ENCODE measurements at regions not wholly inside any gene's neighbourhood (a gene's known extent, or its start where the extent isn't known, plus 50 kb on each side); places are given as distances from the start of the nearest gene placed in this dataset.
"Not testable (repeated sequence)": the region's sequence is repeated elsewhere in the genome, so short reads cannot be mapped to it uniquely, and the experiment has no call there.

DNA sequence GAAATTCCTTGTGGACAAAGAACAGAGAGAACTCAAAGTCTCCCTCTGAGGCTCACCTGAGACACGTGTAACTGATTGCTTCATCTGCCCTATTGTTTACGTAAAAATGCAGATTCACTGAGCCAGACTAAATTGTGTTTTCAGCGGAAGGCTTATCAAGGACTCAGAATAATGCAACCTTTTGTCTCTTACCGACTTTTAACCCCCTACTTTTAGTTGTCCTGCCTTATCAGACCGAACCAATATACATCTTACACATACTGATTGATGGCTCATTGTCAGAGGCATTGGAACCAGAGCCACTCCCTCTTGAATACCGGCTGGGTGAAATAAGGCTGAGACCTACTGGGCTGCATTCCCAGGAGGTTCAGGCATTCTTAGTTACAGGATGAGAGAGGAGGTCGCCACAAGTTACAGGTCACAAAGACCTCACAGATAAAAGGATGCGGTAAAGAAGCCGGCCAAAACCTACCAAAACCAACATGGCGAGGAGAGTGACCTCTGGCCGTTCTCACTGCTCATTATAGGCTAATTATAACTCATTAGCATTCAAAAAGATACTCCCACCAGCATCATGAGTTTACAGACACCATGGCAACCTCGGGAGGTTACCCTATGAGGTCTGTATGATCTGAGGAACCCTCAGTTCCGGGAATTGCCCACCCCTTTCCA is 95.5 kb upstream of the ZNF184 start:
- Mint-ChIP-seq H3K27ac (no peak overlapping the region), H3K4me1 (no peaks in the 10 kb centered on the region), H3K36me3 (no peaks in the 10 kb centered on the region), H3K9me3 (no peaks in the 10 kb centered on the region), H3K4me3 (no peak overlapping the region)
- no peak for DNase-seq (ENCODE audit: low spot score in 2 of 2)
- no peak for ATAC-seq

DNA sequence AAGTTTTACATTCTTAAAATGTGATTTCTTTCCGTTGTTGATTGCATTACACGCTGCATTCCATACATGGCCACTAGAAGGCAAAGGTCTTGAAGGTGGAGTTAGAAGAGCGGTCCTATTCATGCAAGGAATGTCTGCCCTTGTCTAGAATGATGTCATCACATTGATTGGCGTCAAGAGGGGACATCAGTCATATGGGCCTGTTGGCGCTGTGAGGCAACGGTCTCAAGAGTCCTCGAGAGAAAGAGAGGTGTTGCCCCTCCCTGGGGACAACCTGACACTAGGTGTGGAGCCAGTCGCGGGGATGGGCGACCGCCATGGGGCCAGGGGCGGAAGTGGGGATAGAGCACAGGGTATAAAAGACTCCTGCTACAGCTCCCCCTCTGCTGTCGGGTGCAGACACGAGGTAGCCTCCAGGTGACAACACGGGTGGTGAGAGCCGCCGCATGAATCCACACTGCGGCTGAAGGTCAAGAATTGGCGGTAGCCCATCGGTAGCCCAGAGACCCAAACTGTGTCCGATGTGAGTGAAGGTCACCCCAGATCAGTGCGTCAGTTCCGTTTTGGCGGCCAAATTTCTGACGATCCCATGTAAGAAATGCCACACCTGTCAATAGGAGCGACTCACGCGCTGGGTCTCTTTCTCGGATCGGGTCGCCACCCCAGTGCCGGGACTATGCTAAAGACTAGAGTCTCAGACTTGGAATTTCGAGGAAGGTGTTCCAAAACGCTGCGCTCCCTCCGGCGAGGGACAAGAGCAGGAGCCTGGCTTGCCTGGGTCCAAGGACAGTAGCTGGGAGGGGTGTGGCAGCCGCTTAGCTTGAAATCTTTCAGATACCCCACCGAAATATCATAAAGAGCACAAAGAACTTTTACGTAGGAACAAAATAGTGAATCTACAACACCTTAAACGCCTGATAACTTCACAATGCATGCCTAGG is 93.2 kb upstream of the ZNF184 start:
- DNase-seq (ENCODE audit: low spot score in 2 of 2), result no peak
- Mint-ChIP-seq H3K4me1 (peaks cover 5% of the 10 kb centered on the region), H3K9me3 (no peaks in the 10 kb centered on the region), H3K27ac (no peak overlapping the region), H3K36me3 (no peaks in the 10 kb centered on the region), H3K4me3 (no peak overlapping the region)
- peak; percentile 43 for ATAC-seq

DNA sequence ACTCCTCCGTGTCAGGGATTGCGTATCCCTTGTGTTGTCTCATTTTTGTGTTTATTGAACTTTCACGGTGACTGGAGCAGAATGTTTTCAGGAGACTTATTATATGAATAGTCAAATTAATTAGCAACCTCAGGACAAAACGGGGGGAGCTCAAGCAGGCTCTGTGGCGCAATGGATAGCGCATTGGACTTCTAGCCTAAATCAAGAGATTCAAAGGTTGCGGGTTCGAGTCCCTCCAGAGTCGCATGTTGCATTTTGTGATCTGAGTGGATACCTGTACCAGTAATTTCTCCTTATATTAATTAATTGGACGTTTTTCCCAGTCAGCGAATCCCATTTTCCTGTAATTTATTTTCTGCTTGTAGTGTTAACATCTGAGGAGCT is 89.1 kb upstream of the ZNF184 start:
- no peak overlapping the region for H3K4me3 Mint-ChIP-seq

DNA sequence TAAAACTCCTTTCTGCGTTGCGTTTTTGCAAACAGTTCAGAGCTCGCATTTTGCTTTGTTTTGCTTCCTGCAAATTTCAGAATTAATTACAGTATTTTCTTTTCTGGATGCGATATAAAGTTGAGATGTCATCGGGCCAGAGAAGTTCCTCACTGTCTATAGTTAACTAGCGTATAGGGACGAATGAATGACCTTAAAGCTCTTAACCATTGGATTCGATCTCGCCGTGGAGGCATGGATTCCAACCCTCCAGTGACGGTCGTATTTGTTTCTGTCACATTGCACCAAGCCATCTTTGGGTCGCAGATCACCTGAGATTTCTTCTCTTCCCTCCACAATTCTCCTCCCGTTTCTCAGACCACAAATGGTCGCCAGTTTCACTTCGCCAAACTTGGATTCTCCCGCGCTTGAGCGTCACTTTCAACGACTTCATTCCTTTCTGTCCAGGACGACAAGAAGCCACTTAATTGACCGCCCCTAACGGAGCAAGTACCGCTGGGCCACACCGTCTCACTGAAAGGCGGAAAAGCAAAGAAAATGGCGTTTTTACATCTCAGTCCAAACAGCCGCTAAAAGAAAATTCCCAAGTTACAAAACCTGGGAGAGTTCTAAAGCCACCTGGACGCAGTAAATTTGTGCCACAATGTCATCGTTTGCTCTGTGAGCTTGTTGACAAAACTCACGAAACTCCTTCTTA is 85.3 kb upstream of the ZNF184 start:
- H3K4me3 Mint-ChIP-seq, result no peak overlapping the region
- H3K36me3 Mint-ChIP-seq, result peaks cover 5% of the 10 kb centered on the region
- no peak for DNase-seq (ENCODE audit: low spot score in 2 of 2)
- H3K27ac Mint-ChIP-seq, result no peak overlapping the region
- peaks cover 20% of the 10 kb centered on the region for H3K4me1 Mint-ChIP-seq
- no peak for ATAC-seq
- H3K9me3 Mint-ChIP-seq, result no peaks in the 10 kb centered on the region

More for the DNA sequence above, 89.1 kb upstream of the ZNF184 start:
- DNase-seq (ENCODE audit: low spot score in 2 of 2), result no peak
- H3K4me1 Mint-ChIP-seq, result peaks cover 11% of the 10 kb centered on the region
- H3K36me3 Mint-ChIP-seq, result no peaks in the 10 kb centered on the region
- no peak for ATAC-seq
- no peaks in the 10 kb centered on the region for H3K9me3 Mint-ChIP-seq
- no peak overlapping the region for H3K27ac Mint-ChIP-seq

DNA sequence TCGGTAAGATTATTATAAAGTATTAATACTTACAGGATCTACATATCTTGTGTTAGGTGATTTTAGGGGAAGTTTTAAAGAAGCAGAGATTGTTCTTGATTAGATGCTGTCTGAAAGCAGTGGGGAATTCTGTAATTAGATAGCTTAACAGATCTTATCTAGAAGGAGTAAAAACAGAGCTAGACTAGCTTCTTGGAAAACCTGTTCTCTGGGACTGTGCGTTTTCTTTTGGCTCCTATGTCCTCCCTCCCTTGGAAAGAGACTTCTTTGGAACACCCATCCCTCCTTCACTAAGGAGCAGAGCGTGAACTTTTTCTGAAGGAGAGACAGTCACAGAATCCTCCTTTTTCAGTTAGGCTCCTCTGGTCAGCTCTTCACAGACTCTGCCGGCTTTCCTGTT is 83.5 kb upstream of the ZNF184 start:
- Mint-ChIP-seq H3K36me3 (peaks cover 13% of the 10 kb centered on the region), H3K4me3 (no peak overlapping the region), H3K9me3 (no peaks in the 10 kb centered on the region), H3K27ac (no peak overlapping the region), H3K4me1 (peaks cover 21% of the 10 kb centered on the region)
- ATAC-seq, result no peak
- DNase-seq (ENCODE audit: low spot score in 2 of 2), result no peak

DNA sequence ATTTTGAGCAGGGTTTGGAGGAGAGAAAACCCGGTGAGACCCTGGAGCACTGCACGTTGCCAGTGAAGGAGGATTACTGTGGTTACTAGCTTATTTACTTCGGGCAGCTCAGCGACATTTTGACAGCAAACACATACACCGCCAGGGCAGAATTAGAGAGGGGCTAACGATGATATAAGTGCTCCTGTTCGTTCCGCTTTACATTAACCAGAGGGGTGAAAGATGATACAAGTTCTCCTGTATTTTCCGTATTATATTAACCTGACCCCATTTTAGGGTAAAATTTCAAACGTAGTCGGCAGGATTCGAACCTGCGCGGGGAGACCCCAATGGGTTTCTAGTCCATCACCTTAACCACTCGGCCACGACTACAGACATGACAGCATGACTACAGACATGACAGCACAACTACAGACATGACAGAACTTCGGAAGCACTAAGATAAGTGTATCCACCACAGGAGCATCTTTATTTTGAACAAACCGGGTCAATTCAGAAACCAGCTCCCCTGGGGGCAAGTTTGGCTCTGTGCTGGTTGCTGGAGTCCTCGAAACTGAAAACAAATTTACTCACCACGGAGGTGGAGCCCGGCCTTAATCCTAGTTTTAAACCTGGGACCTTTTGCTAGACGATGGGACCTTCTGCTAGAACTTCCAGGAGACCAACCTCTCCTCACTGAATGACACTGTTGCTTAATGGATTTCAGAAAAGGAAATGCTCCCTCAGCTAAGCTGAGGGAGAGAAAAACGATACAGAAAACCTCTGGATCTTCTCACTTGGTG is 80.4 kb upstream of the ZNF184 start:
- peaks cover 16% of the 10 kb centered on the region for H3K4me1 Mint-ChIP-seq
- ATAC-seq, result peak; percentile 94
- H3K4me3 Mint-ChIP-seq, result peak overlapping the region; percentile 20
- H3K36me3 Mint-ChIP-seq, result peaks cover 14% of the 10 kb centered on the region
- DNase-seq (ENCODE audit: low spot score in 2 of 2), result peak in 1 of 2 donors; percentile 81
- H3K9me3 Mint-ChIP-seq, result no peaks in the 10 kb centered on the region
- H3K27ac Mint-ChIP-seq, result peak overlapping the region; percentile 84

DNA sequence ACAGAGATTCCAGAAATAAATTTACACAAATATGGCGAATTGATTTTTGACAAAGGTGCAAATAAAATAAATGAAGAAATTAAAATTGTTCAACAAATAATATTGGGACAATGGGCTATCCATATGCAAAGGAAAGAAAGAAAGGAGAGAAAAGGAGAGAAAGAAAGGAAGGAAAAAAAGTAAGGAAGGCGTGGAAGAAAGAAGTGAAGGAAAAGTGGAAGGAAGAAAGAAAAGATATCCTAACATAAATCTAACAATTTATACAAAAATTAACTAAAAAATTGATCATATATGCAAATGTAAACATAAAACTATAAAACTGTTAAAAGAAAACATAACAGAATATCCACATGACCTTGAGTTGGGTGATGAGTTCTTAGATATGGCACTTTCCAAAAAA is 78.7 kb upstream of the ZNF184 start:
- Mint-ChIP-seq H3K36me3 (peaks cover 23% of the 10 kb centered on the region), H3K27ac (no peak overlapping the region), H3K4me3 (no peak overlapping the region), H3K9me3 (no peaks in the 10 kb centered on the region), H3K4me1 (peaks cover 12% of the 10 kb centered on the region)
- no peak for ATAC-seq
- DNase-seq (ENCODE audit: low spot score in 2 of 2), result no peak

DNA sequence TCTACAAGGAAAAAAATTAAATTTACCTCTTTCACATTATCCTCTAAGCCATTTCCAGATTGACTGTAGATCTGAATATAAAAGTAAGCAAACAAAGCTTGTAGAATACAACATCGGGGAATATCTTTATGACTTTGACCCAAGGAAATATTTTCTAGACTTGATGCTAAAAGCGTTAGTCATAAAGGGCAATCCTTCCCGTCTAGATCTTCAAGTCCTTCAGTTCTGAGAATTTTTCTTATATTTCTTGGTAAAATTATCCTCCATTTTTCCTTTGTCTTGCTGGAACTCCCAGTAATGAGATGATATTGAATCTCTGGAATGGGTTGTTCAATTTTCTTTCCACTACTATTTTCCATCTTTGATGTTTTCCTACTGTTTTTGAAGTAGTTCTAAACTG is 77.8 kb upstream of the ZNF184 start:
- Mint-ChIP-seq H3K4me3 (no peak overlapping the region), H3K36me3 (peaks cover 28% of the 10 kb centered on the region), H3K4me1 (peaks cover 15% of the 10 kb centered on the region), H3K27ac (no peak overlapping the region), H3K9me3 (no peaks in the 10 kb centered on the region)
- ATAC-seq (no peak), DNase-seq (ENCODE audit: low spot score in 2 of 2) (no peak)

DNA sequence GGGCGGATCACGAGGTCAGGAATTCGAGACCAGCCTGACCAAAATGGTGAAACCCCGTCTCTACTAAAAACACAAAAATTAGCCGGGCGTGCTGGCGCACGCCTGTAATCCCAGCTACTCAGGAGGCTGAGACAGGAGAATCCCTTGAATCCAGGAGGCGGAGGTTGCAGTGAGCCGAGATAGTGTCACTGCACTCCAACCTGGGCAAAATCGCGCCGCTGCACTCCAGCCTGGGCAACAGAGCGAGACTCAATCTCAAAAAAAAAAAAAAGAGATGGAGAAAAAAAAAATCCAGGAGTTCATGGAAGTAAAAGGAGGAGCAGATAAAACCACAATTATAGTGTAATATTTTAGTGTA is 76.3 kb upstream of the ZNF184 start:
- not testable (repeated sequence) for H3K9me3 Mint-ChIP-seq; ATAC-seq; DNase-seq (ENCODE audit: low spot score in 2 of 2); H3K27ac Mint-ChIP-seq; H3K4me3 Mint-ChIP-seq
- Mint-ChIP-seq H3K4me1 (peaks cover 28% of the 10 kb centered on the region), H3K36me3 (peaks cover 39% of the 10 kb centered on the region)

DNA sequence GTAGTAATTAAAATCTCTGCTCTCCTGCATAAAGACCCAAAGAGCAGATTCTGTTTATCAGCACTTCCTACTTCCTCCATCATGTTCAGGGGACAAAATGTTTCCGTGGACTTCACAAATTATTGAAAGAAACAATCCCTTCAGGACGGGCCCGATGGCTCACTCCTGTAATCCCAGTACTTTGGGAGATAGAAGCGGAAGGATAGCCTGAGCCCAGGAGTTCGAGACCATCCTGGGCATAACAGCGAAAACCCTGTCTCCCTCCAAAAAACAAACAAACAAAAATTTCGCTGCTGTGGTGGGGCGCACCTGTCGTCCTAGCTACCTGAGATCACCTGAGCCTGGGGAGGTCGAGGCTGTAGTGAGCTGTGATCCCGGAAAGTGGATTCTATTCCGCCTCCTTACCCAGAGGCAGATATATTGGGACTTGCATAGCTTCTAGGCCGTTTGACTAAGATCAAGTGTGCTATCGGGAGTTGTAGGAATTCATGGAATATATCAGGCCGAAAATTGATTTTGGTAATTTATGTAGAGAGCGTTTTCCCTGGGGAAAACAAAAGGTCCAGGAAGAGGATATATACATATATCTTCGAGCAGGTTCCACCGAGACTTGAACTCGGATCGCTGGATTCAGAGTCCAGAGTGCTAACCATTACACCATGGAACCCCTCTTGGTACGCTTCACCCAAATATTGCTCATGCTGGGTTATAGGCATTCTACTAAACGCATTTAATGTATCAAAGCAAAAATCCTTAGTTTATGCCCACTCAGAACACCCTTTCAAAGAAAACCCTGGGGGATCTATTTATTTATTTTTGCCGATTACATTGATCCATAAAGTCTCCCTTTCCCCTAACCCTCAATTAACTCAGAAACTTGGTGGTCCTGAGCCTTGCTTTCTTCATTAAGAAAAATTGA is 74.5 kb upstream of the ZNF184 start:
- H3K4me3 Mint-ChIP-seq, result no peak overlapping the region
- peaks cover 26% of the 10 kb centered on the region for H3K36me3 Mint-ChIP-seq

DNA sequence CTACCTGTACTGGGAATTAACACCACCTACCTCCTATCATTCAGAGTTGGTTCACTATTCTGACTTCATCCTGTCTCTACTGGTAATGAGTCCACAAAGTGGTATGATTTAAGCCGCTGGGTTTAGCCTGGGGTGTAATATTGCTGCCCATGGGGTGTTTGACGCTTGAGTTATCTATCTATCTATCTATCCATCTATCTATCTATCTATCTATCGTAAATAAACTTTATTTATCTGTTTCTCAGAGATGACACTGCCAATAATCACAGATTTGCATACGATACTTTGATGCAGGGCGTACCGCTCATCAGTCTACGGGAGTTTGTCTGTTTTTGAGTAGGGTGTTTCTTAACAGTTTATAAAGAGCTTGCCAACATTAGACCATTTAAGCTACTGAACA is 73.6 kb upstream of the ZNF184 start:
- Mint-ChIP-seq H3K9me3 (no peaks in the 10 kb centered on the region), H3K4me3 (no peak overlapping the region), H3K36me3 (peaks cover 25% of the 10 kb centered on the region), H3K27ac (no peak overlapping the region), H3K4me1 (peaks cover 16% of the 10 kb centered on the region)
- no peak for ATAC-seq
- DNase-seq (ENCODE audit: low spot score in 2 of 2), result peak in 1 of 2 donors; percentile 20

More for the DNA sequence above, 74.5 kb upstream of the ZNF184 start:
- no peak overlapping the region for H3K27ac Mint-ChIP-seq
- peaks cover 16% of the 10 kb centered on the region for H3K4me1 Mint-ChIP-seq
- no peak for ATAC-seq
- no peaks in the 10 kb centered on the region for H3K9me3 Mint-ChIP-seq
- peak in 1 of 2 donors; percentile 69 for DNase-seq (ENCODE audit: low spot score in 2 of 2)

DNA sequence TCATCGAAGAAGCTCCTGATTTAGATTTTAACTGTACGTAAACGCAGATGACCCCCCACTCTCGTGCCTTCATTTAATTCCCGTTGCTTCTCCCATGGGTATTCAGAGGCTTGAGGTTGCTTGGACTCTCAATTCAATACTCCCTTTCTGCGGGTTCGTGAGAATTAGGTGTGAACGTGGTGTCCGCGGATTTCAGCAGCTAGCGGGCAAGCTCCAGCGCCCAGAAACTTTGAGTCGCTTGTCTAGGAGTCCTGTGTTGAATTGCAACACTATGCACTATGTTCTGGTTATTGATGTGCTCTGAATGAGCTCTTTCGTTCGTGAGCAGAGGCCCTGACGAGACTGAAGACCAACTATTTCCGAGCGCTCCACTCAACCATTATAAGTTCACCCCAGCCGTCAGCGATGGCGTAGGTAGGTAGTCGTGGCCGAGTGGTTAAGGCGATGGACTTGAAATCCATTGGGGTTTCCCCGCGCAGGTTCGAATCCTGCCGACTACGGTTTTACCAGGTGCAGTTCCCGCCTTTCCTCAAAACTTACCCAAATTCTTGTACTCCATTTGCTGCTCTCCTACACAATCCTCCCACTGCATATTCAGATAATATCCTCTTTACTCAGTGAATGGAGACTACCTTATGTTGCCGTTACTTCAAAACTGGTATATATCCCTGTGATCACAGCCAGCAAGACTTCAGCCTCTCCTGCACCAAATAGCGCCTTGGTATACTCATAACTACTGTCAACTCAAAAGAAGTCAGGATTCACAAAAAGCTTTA is 72.6 kb upstream of the ZNF184 start:
- Mint-ChIP-seq H3K27ac (peak overlapping the region; percentile 86), H3K36me3 (peaks cover 25% of the 10 kb centered on the region), H3K9me3 (no peaks in the 10 kb centered on the region), H3K4me1 (peaks cover 16% of the 10 kb centered on the region), H3K4me3 (peak overlapping the region; percentile 44)
- ATAC-seq, result peak; percentile 60
- DNase-seq (ENCODE audit: low spot score in 2 of 2), result peak; percentile 11 to 65

DNA sequence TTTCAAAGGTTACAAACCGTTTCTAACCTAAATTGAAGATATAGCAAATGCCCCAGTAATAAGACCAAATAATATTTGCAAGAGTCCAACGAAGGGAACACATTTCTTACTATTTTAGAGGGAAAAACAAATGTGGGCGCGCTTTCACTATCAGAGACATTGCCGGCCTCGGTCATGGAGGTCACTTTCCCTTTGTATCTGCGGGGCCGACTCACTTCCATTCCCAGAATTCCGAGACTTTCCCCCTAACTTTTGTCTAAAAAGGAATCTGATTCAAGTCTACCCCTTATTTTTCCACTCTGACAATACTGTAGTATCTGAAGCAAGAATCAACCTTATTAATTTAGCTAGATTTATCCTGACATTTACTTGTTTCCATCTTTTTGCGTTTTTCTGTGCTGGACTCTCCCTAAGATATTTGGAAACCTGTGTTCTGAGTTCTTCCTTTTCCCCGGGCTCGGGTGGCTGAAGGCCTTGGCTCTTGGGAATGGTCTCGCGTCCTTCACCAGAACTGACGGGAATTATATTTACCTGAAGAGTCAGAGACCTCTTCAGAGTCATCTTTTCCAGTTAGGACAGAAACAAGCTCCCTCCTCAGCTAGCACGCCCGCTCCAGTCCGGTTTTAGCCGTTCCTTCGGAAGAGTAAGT is 71.8 kb upstream of the ZNF184 start:
- DNase-seq (ENCODE audit: low spot score in 2 of 2) (peak in 1 of 2 donors; percentile 33), ATAC-seq (no peak)
- Mint-ChIP-seq H3K9me3 (no peaks in the 10 kb centered on the region), H3K4me3 (peak overlapping the region; percentile 44), H3K4me1 (peaks cover 16% of the 10 kb centered on the region), H3K27ac (peak overlapping the region; percentile 86), H3K36me3 (peaks cover 25% of the 10 kb centered on the region)
